ENCODE measurements at regions not wholly inside any gene's neighbourhood (a gene's known extent, or its start where the extent isn't known, plus 50 kb on each side); places are given as distances from the start of the nearest gene placed in this dataset.

DNA sequence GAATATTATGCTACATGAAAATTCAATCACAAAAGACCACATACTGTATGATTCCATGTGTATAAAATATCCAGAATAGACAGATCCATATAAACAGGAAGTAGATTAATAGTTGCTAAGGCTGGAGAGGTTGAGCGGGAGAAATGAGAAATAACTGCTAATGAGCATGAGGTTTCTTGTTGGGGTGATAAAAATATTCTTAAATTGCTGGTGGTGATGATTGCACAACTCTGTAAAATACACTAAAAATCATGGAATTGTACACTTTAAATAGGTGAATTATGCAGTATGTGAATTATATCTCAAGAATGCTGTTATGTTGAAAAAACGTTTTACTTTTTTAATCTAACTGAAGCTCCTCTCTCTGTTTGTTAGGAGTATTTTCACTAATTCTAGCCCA, 101.8 kb upstream of the CREB1 start:
- no peak for TF ChIP-seq EZH2phosphoT487 (IDR thresholded peaks at IDR 0.05; ENCODE audit: low read depth)
- TF ChIP-seq, protein P1, sequence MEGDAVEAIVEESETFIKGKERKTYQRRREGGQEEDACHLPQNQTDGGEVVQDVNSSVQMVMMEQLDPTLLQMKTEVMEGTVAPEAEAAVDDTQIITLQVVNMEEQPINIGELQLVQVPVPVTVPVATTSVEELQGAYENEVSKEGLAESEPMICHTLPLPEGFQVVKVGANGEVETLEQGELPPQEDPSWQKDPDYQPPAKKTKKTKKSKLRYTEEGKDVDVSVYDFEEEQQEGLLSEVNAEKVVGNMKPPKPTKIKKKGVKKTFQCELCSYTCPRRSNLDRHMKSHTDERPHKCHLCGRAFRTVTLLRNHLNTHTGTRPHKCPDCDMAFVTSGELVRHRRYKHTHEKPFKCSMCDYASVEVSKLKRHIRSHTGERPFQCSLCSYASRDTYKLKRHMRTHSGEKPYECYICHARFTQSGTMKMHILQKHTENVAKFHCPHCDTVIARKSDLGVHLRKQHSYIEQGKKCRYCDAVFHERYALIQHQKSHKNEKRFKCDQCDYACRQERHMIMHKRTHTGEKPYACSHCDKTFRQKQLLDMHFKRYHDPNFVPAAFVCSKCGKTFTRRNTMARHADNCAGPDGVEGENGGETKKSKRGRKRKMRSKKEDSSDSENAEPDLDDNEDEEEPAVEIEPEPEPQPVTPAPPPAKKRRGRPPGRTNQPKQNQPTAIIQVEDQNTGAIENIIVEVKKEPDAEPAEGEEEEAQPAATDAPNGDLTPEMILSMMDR (IDR thresholded peaks at IDR 0.05; ENCODE audit: low read depth, low read length) = no peak
- Histone ChIP-seq H3K4me3 (ENCODE audit: low read length) (no peak overlapping the region), H3K4me1 (ENCODE audit: low read length) (peaks cover 5% of the 10 kb centered on the region; the same call in 1 of the 2 replicates), H2AFZ (ENCODE audit: low read depth, low read length) (no peak overlapping the region), H3K27ac (ENCODE audit: low read length) (no peak overlapping the region), H3K9ac (ENCODE audit: low read length) (no peak overlapping the region), H3K79me2 (ENCODE audit: low read length) (no peaks in the 10 kb centered on the region), H4K20me1 (ENCODE audit: insufficient read depth, low read length) (no peaks in the 10 kb centered on the region), H3K36me3 (replicated peaks; ENCODE audit: low read depth, low read length) (no peaks in the 10 kb centered on the region), H3K9me3 (ENCODE audit: insufficient read depth, low read length) (no peaks in the 10 kb centered on the region), H3K4me2 (ENCODE audit: low read length) (no peak overlapping the region), H3K27me3 (ENCODE audit: low read depth, low read length) (no peaks in the 10 kb centered on the region)

DNA sequence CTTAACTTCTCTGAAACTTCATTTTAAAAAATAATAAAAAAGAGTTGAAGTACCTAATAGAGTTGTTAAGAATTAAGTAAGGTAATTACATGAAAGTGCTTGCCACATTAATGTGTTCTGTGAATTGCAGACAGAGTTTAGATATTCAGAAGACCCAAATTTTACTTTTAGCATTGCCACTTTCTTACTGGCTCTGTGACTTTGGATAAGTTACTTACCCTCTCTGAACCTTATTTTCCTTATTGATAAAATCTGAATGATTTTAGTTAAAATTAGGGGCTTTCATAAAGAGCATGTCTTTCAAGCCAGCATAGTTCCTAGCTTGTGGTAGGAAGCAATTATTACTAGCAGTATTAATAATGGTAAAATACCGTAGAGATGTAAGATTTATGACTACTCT, 101.2 kb upstream of the CREB1 start:
- Histone ChIP-seq H3K27me3 (ENCODE audit: low read depth, low read length) (no peaks in the 10 kb centered on the region), H2AFZ (ENCODE audit: low read depth, low read length) (no peak overlapping the region), H3K4me2 (ENCODE audit: low read length) (no peak overlapping the region), H3K79me2 (ENCODE audit: low read length) (no peaks in the 10 kb centered on the region), H4K20me1 (ENCODE audit: insufficient read depth, low read length) (no peaks in the 10 kb centered on the region), H3K36me3 (replicated peaks; ENCODE audit: low read depth, low read length) (no peaks in the 10 kb centered on the region), H3K4me3 (ENCODE audit: low read length) (no peak overlapping the region), H3K27ac (ENCODE audit: low read length) (no peak overlapping the region), H3K9ac (ENCODE audit: low read length) (no peak overlapping the region), H3K4me1 (ENCODE audit: low read length) (peaks cover 5% of the 10 kb centered on the region; the same call in 1 of the 2 replicates), H3K9me3 (ENCODE audit: insufficient read depth, low read length) (no peaks in the 10 kb centered on the region)
- TF ChIP-seq EZH2phosphoT487 (IDR thresholded peaks at IDR 0.05; ENCODE audit: low read depth) = no peak
- TF ChIP-seq, protein P1 (IDR thresholded peaks at IDR 0.05; ENCODE audit: low read depth, low read length) = no peak

DNA sequence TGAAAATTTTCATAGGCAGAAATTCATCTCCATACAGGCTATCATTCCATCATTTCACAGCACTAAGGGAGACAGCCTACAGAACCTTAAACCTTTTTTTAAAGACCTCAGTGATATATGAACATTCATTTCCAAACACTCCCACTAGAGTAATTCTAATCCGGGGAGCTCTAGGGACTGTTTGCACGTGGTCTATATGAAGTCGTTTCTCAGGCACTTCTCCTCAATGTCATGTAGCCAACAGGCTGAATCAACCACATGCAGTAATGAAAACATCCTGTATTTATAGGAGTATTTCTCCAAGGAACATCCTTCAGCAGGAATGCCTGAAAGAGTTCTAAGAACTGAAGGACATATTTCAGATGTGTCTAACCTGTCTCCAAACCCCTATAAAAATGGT, 97.3 kb upstream of the CREB1 start:
- Histone ChIP-seq H2AFZ (ENCODE audit: low read depth, low read length) (no peak overlapping the region), H3K36me3 (replicated peaks; ENCODE audit: low read depth, low read length) (no peaks in the 10 kb centered on the region), H3K4me3 (ENCODE audit: low read length) (no peak overlapping the region), H3K27ac (ENCODE audit: low read length) (no peak overlapping the region), H3K4me1 (ENCODE audit: low read length) (no peaks in the 10 kb centered on the region), H3K27me3 (ENCODE audit: low read depth, low read length) (0 out of 2 replicates have a peak, but pooled peaks cover 8% of the 10 kb centered on the region), H3K4me2 (ENCODE audit: low read length) (no peak overlapping the region), H3K9me3 (ENCODE audit: insufficient read depth, low read length) (no peaks in the 10 kb centered on the region), H4K20me1 (ENCODE audit: insufficient read depth, low read length) (no peaks in the 10 kb centered on the region), H3K9ac (ENCODE audit: low read length) (no peak overlapping the region), H3K79me2 (ENCODE audit: low read length) (no peaks in the 10 kb centered on the region)
- TF ChIP-seq EZH2phosphoT487 (IDR thresholded peaks at IDR 0.05; ENCODE audit: low read depth) = no peak
- TF ChIP-seq, protein P1 (IDR thresholded peaks at IDR 0.05; ENCODE audit: low read depth, low read length) = no peak

DNA sequence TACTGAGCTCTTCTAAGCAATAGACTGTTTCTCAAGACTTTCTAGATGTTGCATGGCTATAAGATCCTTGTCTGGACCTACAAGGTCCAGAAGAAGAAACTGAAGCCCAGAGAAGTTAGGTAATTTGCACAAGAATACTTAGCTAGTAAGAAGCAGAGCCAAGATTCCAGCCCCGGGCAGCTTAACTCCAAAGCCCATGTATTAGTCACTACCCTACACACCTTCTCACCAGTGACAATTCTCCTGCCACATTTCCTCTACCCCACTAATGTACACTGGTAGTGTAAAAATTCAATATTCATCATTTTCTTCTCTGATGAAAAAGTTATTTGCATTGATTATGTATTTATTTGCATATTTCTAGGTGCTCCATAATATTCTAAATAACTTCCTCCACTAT, 95.5 kb upstream of the CREB1 start:
- Histone ChIP-seq H2AFZ (ENCODE audit: low read depth, low read length) (no peak overlapping the region), H3K27me3 (ENCODE audit: low read depth, low read length) (0 out of 2 replicates have a peak, but pooled peaks cover 8% of the 10 kb centered on the region), H3K4me1 (ENCODE audit: low read length) (no peaks in the 10 kb centered on the region), H3K36me3 (replicated peaks; ENCODE audit: low read depth, low read length) (no peaks in the 10 kb centered on the region), H3K9ac (ENCODE audit: low read length) (no peak overlapping the region), H3K4me2 (ENCODE audit: low read length) (no peak overlapping the region), H3K9me3 (ENCODE audit: insufficient read depth, low read length) (no peaks in the 10 kb centered on the region), H3K4me3 (ENCODE audit: low read length) (no peak overlapping the region), H4K20me1 (ENCODE audit: insufficient read depth, low read length) (no peaks in the 10 kb centered on the region), H3K27ac (ENCODE audit: low read length) (no peak overlapping the region), H3K79me2 (ENCODE audit: low read length) (no peaks in the 10 kb centered on the region)
- TF ChIP-seq EZH2phosphoT487 (IDR thresholded peaks at IDR 0.05; ENCODE audit: low read depth) = no peak
- TF ChIP-seq, protein P1 (IDR thresholded peaks at IDR 0.05; ENCODE audit: low read depth, low read length) = no peak

Measured in OCI-LY3 (cell line).